ENCODE measurements at regions not wholly inside any gene's neighbourhood (a gene's known extent, or its start where the extent isn't known, plus 50 kb on each side); places are given as distances from the start of the nearest gene placed in this dataset.

GRCh38 chr18:25592804-25593360 lies 240.9 kb upstream of the ZNF521 start:
- CTCF ChIA-PET = interaction anchor here (1.1 to 1.8 kb wide), 3 partner anchors 8 to 11 kb away, joined by 3 to 7 read pairs (median 4); no protein-coding TSS in a partner anchor
- POLR2A ChIA-PET = no interaction called here
- no peak for DNase-seq (ENCODE audit: extremely low spot score)
- TF ChIP-seq CTCF (IDR thresholded peaks at IDR 0.05; ENCODE audit: control extremely low read depth, extremely low read depth, low read depth, missing control alignments) = no peak

DNA sequence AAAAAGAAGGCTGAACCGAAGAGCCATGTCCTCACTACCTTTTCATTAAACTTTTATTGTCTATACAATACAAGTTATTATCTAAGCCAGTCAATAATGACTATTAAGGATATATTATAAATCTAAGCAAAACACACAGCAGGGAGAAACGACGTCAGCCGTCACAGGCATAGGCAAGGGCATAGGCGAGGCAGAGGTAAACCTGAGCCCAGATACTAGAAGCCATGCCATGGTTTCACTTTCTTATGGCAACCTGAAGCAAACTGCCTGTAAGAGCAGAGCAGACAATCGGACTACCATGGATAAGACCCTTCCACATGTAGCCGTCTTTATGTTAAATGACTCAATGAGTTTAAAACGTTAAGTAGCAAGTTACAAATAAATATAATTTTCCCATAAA lies 238.5 kb upstream of the ZNF521 start:
- ChIA-PET CTCF (no interaction called here), POLR2A (no interaction called here)
- TF ChIP-seq CTCF (IDR thresholded peaks at IDR 0.05; ENCODE audit: control extremely low read depth, extremely low read depth, low read depth, missing control alignments) = no peak

GRCh38 chr18:25587545-25587944 lies 235.6 kb upstream of the ZNF521 start:
- ChIA-PET CTCF (no interaction called here), POLR2A (no interaction called here)

More for the DNA sequence above, 238.5 kb upstream of the ZNF521 start:
- DNase-seq (ENCODE audit: extremely low spot score) = no peak

GRCh38 chr18:25568986-25569385 lies 217.0 kb upstream of the ZNF521 start:
- ChIA-PET CTCF (no interaction called here), POLR2A (no interaction called here)
- no peak for DNase-seq (ENCODE audit: extremely low spot score)
- no peak for TF ChIP-seq CTCF (IDR thresholded peaks at IDR 0.05; ENCODE audit: control extremely low read depth, extremely low read depth, low read depth, missing control alignments)

More at GRCh38 chr18:25587545-25587944, 235.6 kb upstream of the ZNF521 start:
- DNase-seq (ENCODE audit: extremely low spot score) = no peak
- TF ChIP-seq CTCF (IDR thresholded peaks at IDR 0.05; ENCODE audit: control extremely low read depth, extremely low read depth, low read depth, missing control alignments) = no peak

- ChIA-PET POLR2A (no interaction called here), CTCF (no interaction called here)
- no peak for TF ChIP-seq CTCF (IDR thresholded peaks at IDR 0.05; ENCODE audit: control extremely low read depth, extremely low read depth, low read depth, missing control alignments)
- no peak for DNase-seq (ENCODE audit: extremely low spot score)
Observed at GRCh38 chr18:25563816-25564683, 212.1 kb upstream of the ZNF521 start.

GRCh38 chr18:25563346-25563745 lies 211.4 kb upstream of the ZNF521 start:
- CTCF ChIA-PET = no interaction called here
- POLR2A ChIA-PET = no interaction called here

More at GRCh38 chr18:25563346-25563745, 211.4 kb upstream of the ZNF521 start:
- TF ChIP-seq CTCF (IDR thresholded peaks at IDR 0.05; ENCODE audit: control extremely low read depth, extremely low read depth, low read depth, missing control alignments) = no peak
- DNase-seq (ENCODE audit: extremely low spot score) = no peak

Measured in GM10248 (cell line).